ENCODE measurements at regions not wholly inside any gene's neighbourhood (a gene's known extent, or its start where the extent isn't known, plus 50 kb on each side); places are given as distances from the start of the nearest gene placed in this dataset.
"Not testable (repeated sequence)": the region's sequence is repeated elsewhere in the genome, so short reads cannot be mapped to it uniquely, and the experiment has no call there.

- not testable (repeated sequence) for TF ChIP-seq CTCF (IDR thresholded peaks at IDR 0.05; ENCODE audit: low read depth, low read length, poor library complexity, severe bottlenecking); EZH2phosphoT487 (IDR thresholded peaks at IDR 0.05; ENCODE audit: borderline replicate concordance, low read length)
Observed at GRCh38 chr2:189998665-189999064, 63.9 kb downstream of the MSTN start.

All from DOHH2 (cell line).